ENCODE measurements at regions not wholly inside any gene's neighbourhood (a gene's known extent, or its start where the extent isn't known, plus 50 kb on each side); places are given as distances from the start of the nearest gene placed in this dataset.

- TF ChIP-seq, protein P1, sequence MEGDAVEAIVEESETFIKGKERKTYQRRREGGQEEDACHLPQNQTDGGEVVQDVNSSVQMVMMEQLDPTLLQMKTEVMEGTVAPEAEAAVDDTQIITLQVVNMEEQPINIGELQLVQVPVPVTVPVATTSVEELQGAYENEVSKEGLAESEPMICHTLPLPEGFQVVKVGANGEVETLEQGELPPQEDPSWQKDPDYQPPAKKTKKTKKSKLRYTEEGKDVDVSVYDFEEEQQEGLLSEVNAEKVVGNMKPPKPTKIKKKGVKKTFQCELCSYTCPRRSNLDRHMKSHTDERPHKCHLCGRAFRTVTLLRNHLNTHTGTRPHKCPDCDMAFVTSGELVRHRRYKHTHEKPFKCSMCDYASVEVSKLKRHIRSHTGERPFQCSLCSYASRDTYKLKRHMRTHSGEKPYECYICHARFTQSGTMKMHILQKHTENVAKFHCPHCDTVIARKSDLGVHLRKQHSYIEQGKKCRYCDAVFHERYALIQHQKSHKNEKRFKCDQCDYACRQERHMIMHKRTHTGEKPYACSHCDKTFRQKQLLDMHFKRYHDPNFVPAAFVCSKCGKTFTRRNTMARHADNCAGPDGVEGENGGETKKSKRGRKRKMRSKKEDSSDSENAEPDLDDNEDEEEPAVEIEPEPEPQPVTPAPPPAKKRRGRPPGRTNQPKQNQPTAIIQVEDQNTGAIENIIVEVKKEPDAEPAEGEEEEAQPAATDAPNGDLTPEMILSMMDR (IDR thresholded peaks at IDR 0.05; ENCODE audit: poor library complexity, severe bottlenecking): no peak
- Histone ChIP-seq H3K36me3 (ENCODE audit: low read depth) (no peaks in the 10 kb centered on the region), H3K9me3 (ENCODE audit: severe bottlenecking) (no peaks in the 10 kb centered on the region), H3K27me3 (ENCODE audit: insufficient read depth, poor library complexity, severe bottlenecking) (peaks cover 9% of the 10 kb centered on the region), H3K4me3 (ENCODE audit: severe bottlenecking) (no peak overlapping the region), H3K27ac (ENCODE audit: poor library complexity, severe bottlenecking) (no peak overlapping the region), H3K4me1 (ENCODE audit: insufficient read depth, poor library complexity, severe bottlenecking) (no peaks in the 10 kb centered on the region)
- DNase-seq (ENCODE audit: low spot score): no peak
- ATAC-seq (ENCODE audit: low read depth): no peak
Measured at GRCh38 chr13:29957320-29957719, 106.9 kb upstream of the UBL3 start.

DNA sequence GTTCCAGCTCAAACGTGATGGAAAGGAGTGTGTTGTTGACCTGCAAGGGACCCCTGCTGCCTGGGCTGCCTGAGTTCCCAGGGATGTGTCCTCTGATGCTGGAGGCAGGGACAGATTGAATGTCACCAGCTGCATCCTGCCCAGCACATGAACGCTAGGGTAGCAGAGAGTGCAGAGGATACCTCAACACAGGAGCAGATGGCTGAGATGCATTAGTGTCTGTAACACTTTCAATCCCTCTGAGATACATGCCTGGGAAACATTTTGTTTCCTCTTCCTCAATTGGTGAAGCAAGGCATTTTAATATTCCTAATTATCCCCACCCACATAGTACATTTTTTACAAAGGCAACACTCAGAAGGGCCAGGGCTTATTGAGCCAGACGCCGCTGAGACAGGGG is 106.4 kb upstream of the UBL3 start:
- ATAC-seq (ENCODE audit: low read depth) (no peak), DNase-seq (ENCODE audit: low spot score) (no peak)
- Histone ChIP-seq H3K9me3 (ENCODE audit: severe bottlenecking) (no peaks in the 10 kb centered on the region), H3K27me3 (ENCODE audit: insufficient read depth, poor library complexity, severe bottlenecking) (peaks cover 9% of the 10 kb centered on the region), H3K36me3 (ENCODE audit: low read depth) (no peaks in the 10 kb centered on the region), H3K4me1 (ENCODE audit: insufficient read depth, poor library complexity, severe bottlenecking) (no peaks in the 10 kb centered on the region), H3K27ac (ENCODE audit: poor library complexity, severe bottlenecking) (no peak overlapping the region), H3K4me3 (ENCODE audit: severe bottlenecking) (no peak overlapping the region)
- TF ChIP-seq, protein P1 (IDR thresholded peaks at IDR 0.05; ENCODE audit: poor library complexity, severe bottlenecking): no peak

GRCh38 chr13:29955137-29955650 is 104.8 kb upstream of the UBL3 start:
- H3K36me3 ChIP-seq (ENCODE audit: low read depth): no peaks in the 10 kb centered on the region
- H3K27me3 ChIP-seq (ENCODE audit: insufficient read depth, poor library complexity, severe bottlenecking): peaks cover 9% of the 10 kb centered on the region
- TF ChIP-seq, protein P1 (IDR thresholded peaks at IDR 0.05; ENCODE audit: poor library complexity, severe bottlenecking): no peak
- DNase-seq (ENCODE audit: low spot score) (no peak), ATAC-seq (ENCODE audit: low read depth) (no peak)
- no peaks in the 10 kb centered on the region for H3K4me1 ChIP-seq (ENCODE audit: insufficient read depth, poor library complexity, severe bottlenecking)
- H3K27ac ChIP-seq (ENCODE audit: poor library complexity, severe bottlenecking): no peak overlapping the region
- no peaks in the 10 kb centered on the region for H3K9me3 ChIP-seq (ENCODE audit: severe bottlenecking)
- H3K4me3 ChIP-seq (ENCODE audit: severe bottlenecking): no peak overlapping the region

DNA sequence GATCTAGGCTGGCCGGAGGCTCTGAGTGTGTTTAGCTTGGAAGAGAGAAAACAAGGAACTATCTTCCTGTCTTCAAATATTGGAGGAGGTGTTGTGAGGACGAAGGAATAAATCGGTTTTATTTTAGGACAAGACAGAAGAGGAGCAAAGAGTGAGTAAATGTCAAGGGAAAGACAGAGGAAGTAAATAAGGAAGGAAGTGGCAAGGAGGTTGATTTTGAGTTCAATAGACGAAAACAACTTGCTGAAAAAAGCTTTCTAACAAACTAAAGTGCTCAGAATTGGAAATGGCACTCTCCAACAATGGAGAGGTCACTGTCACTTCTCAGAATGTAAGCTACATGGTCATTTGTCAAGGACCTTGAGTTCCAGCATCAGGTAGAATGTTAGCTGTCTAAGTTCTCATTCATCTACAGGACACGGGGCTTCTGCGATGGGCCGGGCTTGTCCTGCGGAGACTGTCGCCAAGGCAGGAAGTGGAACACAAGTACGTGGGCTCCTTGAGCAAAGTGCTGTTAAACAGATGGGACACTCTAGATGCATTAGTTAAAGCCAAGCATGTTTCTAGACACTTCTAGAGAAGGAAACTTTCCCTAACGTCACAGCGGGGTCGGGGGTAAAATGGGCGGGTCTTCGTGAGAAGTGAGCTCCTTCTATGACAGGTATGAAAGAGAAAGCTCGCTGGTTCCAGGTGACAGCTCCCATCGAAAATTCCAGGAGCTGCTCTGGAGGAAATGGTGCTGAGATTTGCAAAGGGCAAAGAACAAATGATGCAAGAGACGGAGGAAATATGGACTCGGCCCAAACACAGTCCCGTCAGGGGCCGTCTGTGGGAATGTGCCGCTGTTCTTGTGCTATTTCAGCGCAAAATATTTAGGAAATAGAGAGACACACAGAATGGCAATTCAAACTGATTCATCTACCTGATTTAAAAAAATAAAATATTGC is 103.9 kb upstream of the UBL3 start:
- no peak overlapping the region for H3K4me3 ChIP-seq (ENCODE audit: severe bottlenecking)
- H3K27ac ChIP-seq (ENCODE audit: poor library complexity, severe bottlenecking): no peak overlapping the region
- DNase-seq (ENCODE audit: low spot score) (no peak), ATAC-seq (ENCODE audit: low read depth) (no peak)
- no peaks in the 10 kb centered on the region for H3K36me3 ChIP-seq (ENCODE audit: low read depth)
- peaks cover 9% of the 10 kb centered on the region for H3K27me3 ChIP-seq (ENCODE audit: insufficient read depth, poor library complexity, severe bottlenecking)
- H3K9me3 ChIP-seq (ENCODE audit: severe bottlenecking): no peaks in the 10 kb centered on the region
- TF ChIP-seq, protein P1 (IDR thresholded peaks at IDR 0.05; ENCODE audit: poor library complexity, severe bottlenecking): no peak
- no peaks in the 10 kb centered on the region for H3K4me1 ChIP-seq (ENCODE audit: insufficient read depth, poor library complexity, severe bottlenecking)

DNA sequence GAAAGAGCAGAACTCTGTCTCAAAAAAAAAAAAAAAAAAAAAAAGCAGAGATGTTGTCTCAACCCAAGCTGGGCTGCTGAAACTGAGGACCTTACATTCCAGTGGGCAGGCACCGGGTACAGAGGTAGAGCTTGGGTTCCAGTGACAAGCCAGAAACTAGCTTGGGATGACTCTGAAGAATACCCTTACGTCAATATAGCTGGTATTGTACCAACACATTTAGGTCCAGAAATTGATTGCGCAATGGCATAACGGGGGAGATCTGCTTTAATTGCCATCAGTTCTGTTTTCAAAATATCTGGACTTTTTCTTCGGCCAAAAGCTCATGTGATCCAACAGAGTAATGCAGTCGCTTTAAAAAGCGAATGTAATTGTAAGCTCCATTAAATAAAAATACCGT is 103.1 kb upstream of the UBL3 start:
- TF ChIP-seq, protein P1 (IDR thresholded peaks at IDR 0.05; ENCODE audit: poor library complexity, severe bottlenecking): no peak
- Histone ChIP-seq H3K36me3 (ENCODE audit: low read depth) (no peaks in the 10 kb centered on the region), H3K27ac (ENCODE audit: poor library complexity, severe bottlenecking) (no peak overlapping the region), H3K9me3 (ENCODE audit: severe bottlenecking) (no peaks in the 10 kb centered on the region), H3K4me3 (ENCODE audit: severe bottlenecking) (no peak overlapping the region), H3K4me1 (ENCODE audit: insufficient read depth, poor library complexity, severe bottlenecking) (no peaks in the 10 kb centered on the region), H3K27me3 (ENCODE audit: insufficient read depth, poor library complexity, severe bottlenecking) (peaks cover 9% of the 10 kb centered on the region)
- ATAC-seq (ENCODE audit: low read depth) (no peak), DNase-seq (ENCODE audit: low spot score) (no peak)

Data from RWPE2 (cell line).